ENCODE measurements at regions not wholly inside any gene's neighbourhood (a gene's known extent, or its start where the extent isn't known, plus 50 kb on each side); places are given as distances from the start of the nearest gene placed in this dataset.

DNA sequence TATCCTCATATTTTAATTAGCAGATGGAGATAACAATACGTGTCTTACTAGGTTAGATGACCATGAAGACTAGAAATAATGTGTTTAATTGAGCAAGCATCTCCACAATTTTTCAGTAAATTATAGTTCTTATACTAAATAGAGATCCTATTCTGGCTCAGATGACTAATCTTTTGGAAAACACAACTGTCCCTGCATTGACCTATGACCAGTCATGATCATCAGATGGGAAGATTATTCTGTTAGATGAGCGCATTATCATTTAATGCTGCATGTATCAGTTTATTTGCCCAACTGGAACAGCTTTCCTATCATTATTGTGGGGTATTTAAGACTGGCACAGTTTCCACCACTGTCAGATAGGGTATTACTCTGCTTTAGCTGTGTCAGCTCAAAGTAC is 185.5 kb downstream of the MOXD1 start:
- Mint-ChIP-seq H3K4me3 (no peak overlapping the region), H3K9me3 (no peaks in the 10 kb centered on the region), H3K27ac (no peak overlapping the region), H3K4me1 (0 out of 2 replicates have a peak, but pooled peaks cover 2% of the 10 kb centered on the region), H3K27me3 (ENCODE audit: low read depth) (peaks cover 19% of the 10 kb centered on the region), H3K36me3 (no peaks in the 10 kb centered on the region)
- ATAC-seq, result no peak
- POLR2A ChIA-PET, result interaction anchor here (0.9 kb wide), 1 partner anchor 265 kb away, joined by 3 read pairs; the partner anchor contains the start of gene CCN2
- no peak for DNase-seq (ENCODE audit: low spot score)
- TF ChIP-seq FOXK1 (CRISPR knock-in tag; IDR thresholded peaks at IDR 0.05), result no peak
- TF ChIP-seq ZNF671 (CRISPR knock-in tag; IDR thresholded peaks at IDR 0.05), result no peak
- no peak for TF ChIP-seq CREB1 (CRISPR knock-in tag; IDR thresholded peaks at IDR 0.05)
- TF ChIP-seq, protein P1, sequence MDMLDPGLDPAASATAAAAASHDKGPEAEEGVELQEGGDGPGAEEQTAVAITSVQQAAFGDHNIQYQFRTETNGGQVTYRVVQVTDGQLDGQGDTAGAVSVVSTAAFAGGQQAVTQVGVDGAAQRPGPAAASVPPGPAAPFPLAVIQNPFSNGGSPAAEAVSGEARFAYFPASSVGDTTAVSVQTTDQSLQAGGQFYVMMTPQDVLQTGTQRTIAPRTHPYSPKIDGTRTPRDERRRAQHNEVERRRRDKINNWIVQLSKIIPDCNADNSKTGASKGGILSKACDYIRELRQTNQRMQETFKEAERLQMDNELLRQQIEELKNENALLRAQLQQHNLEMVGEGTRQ (CRISPR knock-in tag; IDR thresholded peaks at IDR 0.05), result no peak
- TF ChIP-seq ZNF263 (CRISPR knock-in tag; IDR thresholded peaks at IDR 0.05; ENCODE audit: low read depth), result no peak
- TF ChIP-seq RORB (CRISPR knock-in tag; IDR thresholded peaks at IDR 0.05), result no peak
- no peak for TF ChIP-seq ZNF423 (CRISPR knock-in tag; IDR thresholded peaks at IDR 0.05)
- no peak for TF ChIP-seq SOX15 (CRISPR knock-in tag; IDR thresholded peaks at IDR 0.05)
- CTCF ChIA-PET, result interaction anchor here (0.6 kb wide), 1 partner anchor 204 kb away, joined by 3 read pairs; no protein-coding TSS in a partner anchor

DNA sequence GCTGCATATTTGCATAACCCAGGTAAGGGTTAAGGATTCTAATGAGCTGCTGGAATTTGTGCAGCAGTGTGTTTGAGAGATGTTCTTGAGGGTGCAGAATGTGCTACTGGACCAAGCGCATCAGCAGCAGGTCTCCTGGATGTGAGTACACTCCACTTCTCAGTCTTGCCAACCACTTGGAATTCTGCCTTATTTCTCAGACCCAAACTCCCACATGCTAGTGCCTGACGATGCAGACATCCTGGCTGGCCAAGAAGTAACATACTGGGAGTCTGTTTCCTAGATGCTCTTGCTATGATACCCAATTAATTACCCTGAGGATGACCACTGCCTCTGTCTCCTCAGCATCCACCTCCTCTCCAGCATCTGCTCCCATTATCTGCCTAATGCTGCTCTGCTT is 186.6 kb downstream of the MOXD1 start:
- H3K4me1 Mint-ChIP-seq, result 0 out of 2 replicates have a peak, but pooled peaks cover 2% of the 10 kb centered on the region
- no peaks in the 10 kb centered on the region for H3K36me3 Mint-ChIP-seq
- no peak for DNase-seq (ENCODE audit: low spot score)
- ATAC-seq, result no peak
- no peak overlapping the region for H3K4me3 Mint-ChIP-seq
- ChIA-PET POLR2A (interaction anchor here (0.9 kb wide), 1 partner anchor 264 kb away, joined by 3 read pairs; the partner anchor contains the start of gene CCN2), CTCF (interaction anchor here (0.6 kb wide), 1 partner anchor 444 kb away, joined by 3 read pairs; no protein-coding TSS in a partner anchor)
- no peak overlapping the region for H3K27ac Mint-ChIP-seq
- TF ChIP-seq, protein P2, sequence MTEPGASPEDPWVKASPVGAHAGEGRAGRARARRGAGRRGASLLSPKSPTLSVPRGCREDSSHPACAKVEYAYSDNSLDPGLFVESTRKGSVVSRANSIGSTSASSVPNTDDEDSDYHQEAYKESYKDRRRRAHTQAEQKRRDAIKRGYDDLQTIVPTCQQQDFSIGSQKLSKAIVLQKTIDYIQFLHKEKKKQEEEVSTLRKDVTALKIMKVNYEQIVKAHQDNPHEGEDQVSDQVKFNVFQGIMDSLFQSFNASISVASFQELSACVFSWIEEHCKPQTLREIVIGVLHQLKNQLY (CRISPR knock-in tag; IDR thresholded peaks at IDR 0.05), result no peak
- no peak for TF ChIP-seq GABPB1 (CRISPR knock-in tag; IDR thresholded peaks at IDR 0.05)
- TF ChIP-seq, protein P3, sequence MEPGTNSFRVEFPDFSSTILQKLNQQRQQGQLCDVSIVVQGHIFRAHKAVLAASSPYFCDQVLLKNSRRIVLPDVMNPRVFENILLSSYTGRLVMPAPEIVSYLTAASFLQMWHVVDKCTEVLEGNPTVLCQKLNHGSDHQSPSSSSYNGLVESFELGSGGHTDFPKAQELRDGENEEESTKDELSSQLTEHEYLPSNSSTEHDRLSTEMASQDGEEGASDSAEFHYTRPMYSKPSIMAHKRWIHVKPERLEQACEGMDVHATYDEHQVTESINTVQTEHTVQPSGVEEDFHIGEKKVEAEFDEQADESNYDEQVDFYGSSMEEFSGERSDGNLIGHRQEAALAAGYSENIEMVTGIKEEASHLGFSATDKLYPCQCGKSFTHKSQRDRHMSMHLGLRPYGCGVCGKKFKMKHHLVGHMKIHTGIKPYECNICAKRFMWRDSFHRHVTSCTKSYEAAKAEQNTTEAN (CRISPR knock-in tag; IDR thresholded peaks at IDR 0.05), result no peak
- TF ChIP-seq, protein P4, sequence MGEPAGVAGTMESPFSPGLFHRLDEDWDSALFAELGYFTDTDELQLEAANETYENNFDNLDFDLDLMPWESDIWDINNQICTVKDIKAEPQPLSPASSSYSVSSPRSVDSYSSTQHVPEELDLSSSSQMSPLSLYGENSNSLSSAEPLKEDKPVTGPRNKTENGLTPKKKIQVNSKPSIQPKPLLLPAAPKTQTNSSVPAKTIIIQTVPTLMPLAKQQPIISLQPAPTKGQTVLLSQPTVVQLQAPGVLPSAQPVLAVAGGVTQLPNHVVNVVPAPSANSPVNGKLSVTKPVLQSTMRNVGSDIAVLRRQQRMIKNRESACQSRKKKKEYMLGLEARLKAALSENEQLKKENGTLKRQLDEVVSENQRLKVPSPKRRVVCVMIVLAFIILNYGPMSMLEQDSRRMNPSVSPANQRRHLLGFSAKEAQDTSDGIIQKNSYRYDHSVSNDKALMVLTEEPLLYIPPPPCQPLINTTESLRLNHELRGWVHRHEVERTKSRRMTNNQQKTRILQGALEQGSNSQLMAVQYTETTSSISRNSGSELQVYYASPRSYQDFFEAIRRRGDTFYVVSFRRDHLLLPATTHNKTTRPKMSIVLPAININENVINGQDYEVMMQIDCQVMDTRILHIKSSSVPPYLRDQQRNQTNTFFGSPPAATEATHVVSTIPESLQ (CRISPR knock-in tag; IDR thresholded peaks at IDR 0.05), result no peak
- TF ChIP-seq EMX1 (CRISPR knock-in tag; IDR thresholded peaks at IDR 0.05), result no peak
- TF ChIP-seq IRF2 (CRISPR knock-in tag; IDR thresholded peaks at IDR 0.05; ENCODE audit: borderline replicate concordance, low read depth), result no peak
- TF ChIP-seq ATF1 (CRISPR knock-in tag; IDR thresholded peaks at IDR 0.05), result no peak
- TF ChIP-seq, protein P5, sequence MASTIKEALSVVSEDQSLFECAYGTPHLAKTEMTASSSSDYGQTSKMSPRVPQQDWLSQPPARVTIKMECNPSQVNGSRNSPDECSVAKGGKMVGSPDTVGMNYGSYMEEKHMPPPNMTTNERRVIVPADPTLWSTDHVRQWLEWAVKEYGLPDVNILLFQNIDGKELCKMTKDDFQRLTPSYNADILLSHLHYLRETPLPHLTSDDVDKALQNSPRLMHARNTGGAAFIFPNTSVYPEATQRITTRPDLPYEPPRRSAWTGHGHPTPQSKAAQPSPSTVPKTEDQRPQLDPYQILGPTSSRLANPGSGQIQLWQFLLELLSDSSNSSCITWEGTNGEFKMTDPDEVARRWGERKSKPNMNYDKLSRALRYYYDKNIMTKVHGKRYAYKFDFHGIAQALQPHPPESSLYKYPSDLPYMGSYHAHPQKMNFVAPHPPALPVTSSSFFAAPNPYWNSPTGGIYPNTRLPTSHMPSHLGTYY (CRISPR knock-in tag; IDR thresholded peaks at IDR 0.05), result no peak
- no peak for TF ChIP-seq ZNF219 (CRISPR knock-in tag; IDR thresholded peaks at IDR 0.05; ENCODE audit: borderline replicate concordance)
- peaks cover 18% of the 10 kb centered on the region for H3K27me3 Mint-ChIP-seq (ENCODE audit: low read depth)
- H3K9me3 Mint-ChIP-seq, result no peaks in the 10 kb centered on the region

DNA sequence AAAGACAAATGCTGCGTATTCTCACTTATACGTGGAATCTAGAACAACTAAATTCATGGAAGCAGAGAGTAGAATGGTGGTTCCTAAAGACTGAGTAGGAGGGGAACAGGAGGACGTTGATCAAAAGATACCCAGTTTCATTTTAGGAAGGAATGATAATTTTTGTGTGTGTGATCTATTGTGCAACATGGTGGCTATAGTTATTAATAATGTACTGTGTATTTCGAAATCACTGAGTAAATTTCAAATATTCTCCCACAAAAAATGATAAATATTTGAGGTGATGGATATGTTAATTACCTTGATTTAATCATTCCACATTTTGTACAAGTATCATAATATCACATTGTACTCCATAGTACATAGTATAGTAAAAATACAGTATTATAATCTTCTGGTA is 187.5 kb downstream of the MOXD1 start:
- CTCF ChIA-PET, result no interaction called here
- no peaks in the 10 kb centered on the region for H3K4me1 Mint-ChIP-seq
- peaks cover 18% of the 10 kb centered on the region for H3K27me3 Mint-ChIP-seq (ENCODE audit: low read depth)
- ATAC-seq (no peak), DNase-seq (ENCODE audit: low spot score) (no peak)
- POLR2A ChIA-PET, result no interaction called here
- no peaks in the 10 kb centered on the region for H3K9me3 Mint-ChIP-seq
- H3K4me3 Mint-ChIP-seq, result no peak overlapping the region
- no peak overlapping the region for H3K27ac Mint-ChIP-seq
- no peaks in the 10 kb centered on the region for H3K36me3 Mint-ChIP-seq
- TF ChIP-seq, protein P6, sequence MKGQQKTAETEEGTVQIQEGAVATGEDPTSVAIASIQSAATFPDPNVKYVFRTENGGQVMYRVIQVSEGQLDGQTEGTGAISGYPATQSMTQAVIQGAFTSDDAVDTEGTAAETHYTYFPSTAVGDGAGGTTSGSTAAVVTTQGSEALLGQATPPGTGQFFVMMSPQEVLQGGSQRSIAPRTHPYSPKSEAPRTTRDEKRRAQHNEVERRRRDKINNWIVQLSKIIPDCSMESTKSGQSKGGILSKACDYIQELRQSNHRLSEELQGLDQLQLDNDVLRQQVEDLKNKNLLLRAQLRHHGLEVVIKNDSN (CRISPR knock-in tag; IDR thresholded peaks at IDR 0.05), result no peak
- no peak for TF ChIP-seq ZNF121 (CRISPR knock-in tag; IDR thresholded peaks at IDR 0.05)
- TF ChIP-seq, protein P7, sequence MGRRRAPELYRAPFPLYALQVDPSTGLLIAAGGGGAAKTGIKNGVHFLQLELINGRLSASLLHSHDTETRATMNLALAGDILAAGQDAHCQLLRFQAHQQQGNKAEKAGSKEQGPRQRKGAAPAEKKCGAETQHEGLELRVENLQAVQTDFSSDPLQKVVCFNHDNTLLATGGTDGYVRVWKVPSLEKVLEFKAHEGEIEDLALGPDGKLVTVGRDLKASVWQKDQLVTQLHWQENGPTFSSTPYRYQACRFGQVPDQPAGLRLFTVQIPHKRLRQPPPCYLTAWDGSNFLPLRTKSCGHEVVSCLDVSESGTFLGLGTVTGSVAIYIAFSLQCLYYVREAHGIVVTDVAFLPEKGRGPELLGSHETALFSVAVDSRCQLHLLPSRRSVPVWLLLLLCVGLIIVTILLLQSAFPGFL (CRISPR knock-in tag; IDR thresholded peaks at IDR 0.05; ENCODE audit: borderline replicate concordance), result no peak
- TF ChIP-seq, protein P8, sequence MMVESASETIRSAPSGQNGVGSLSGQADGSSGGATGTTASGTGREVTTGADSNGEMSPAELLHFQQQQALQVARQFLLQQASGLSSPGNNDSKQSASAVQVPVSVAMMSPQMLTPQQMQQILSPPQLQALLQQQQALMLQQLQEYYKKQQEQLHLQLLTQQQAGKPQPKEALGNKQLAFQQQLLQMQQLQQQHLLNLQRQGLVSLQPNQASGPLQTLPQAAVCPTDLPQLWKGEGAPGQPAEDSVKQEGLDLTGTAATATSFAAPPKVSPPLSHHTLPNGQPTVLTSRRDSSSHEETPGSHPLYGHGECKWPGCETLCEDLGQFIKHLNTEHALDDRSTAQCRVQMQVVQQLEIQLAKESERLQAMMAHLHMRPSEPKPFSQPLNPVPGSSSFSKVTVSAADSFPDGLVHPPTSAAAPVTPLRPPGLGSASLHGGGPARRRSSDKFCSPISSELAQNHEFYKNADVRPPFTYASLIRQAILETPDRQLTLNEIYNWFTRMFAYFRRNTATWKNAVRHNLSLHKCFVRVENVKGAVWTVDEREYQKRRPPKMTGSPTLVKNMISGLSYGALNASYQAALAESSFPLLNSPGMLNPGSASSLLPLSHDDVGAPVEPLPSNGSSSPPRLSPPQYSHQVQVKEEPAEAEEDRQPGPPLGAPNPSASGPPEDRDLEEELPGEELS (CRISPR knock-in tag; IDR thresholded peaks at IDR 0.05), result no peak
